ENCODE measurements at regions not wholly inside any gene's neighbourhood (a gene's known extent, or its start where the extent isn't known, plus 50 kb on each side); places are given as distances from the start of the nearest gene placed in this dataset.

DNA sequence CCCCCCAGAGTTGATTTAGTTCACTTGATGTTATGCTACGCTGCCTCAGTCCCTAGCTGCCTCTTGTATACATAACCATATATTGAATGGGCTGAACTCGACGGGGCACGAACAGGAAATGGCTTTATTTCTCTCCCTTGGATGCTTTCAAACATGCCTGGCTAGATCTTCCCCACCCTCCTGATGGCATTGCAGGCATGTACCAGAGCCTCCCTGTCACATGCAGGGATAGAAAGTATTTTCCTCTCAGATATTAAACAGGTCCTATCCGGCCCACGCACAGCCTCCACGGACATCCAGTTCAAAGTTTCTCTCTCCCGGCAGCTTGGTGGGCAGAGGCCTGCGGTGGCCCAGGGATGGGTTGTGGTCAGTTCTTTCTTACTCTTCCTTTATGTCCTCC lies 422.1 kb downstream of the RPS24 start:
- Histone ChIP-seq H3K9me2 (ENCODE audit: insufficient read depth) (no peaks in the 10 kb centered on the region), H3K9me3 (ENCODE audit: control insufficient read depth in 1 of 2, insufficient read depth in 1 of 2, low read depth in 1 of 2, low read length in 2 of 2) (no peaks in the 10 kb centered on the region), H3K4me3 (replicated peaks in 1 of 2; ENCODE audit: low read depth in 1 of 2, low read length in 2 of 2) (no peak overlapping the region), H2AFZ (ENCODE audit: low read depth, low read length, poor library complexity, severe bottlenecking) (no peak overlapping the region), H3K27me3 (ENCODE audit: insufficient read depth, low read length) (peaks cover 12% of the 10 kb centered on the region; the same call in 1 of the 2 replicates), H3K4me2 (ENCODE audit: low read length) (no peak overlapping the region), H4K20me1 (ENCODE audit: insufficient read depth) (no peaks in the 10 kb centered on the region), H3K27ac (ENCODE audit: low read depth, low read length) (no peak overlapping the region), H3K79me2 (ENCODE audit: insufficient read depth, low read length) (no peaks in the 10 kb centered on the region), H3K4me1 (ENCODE audit: control insufficient read depth in 1 of 2, insufficient read depth in 2 of 2, low read length in 2 of 2) (0 out of 4 replicates have a peak, but pooled peaks cover 0 to 3% of the 10 kb centered on the region in 2 experiments), H3K9ac (ENCODE audit: low read length) (no peak overlapping the region), H3K36me3 (ENCODE audit: control insufficient read depth in 1 of 2, insufficient read depth in 2 of 2, low read length in 2 of 2) (no peaks in the 10 kb centered on the region)
- no peak for TF ChIP-seq RAD21 (IDR thresholded peaks at IDR 0.05; ENCODE audit: low read depth)
- no peak for TF ChIP-seq FOSL1 (IDR thresholded peaks at IDR 0.05; ENCODE audit: low read depth)
- TF ChIP-seq SRF (IDR thresholded peaks at IDR 0.05; ENCODE audit: low read depth): no peak
- TF ChIP-seq, protein P1, sequence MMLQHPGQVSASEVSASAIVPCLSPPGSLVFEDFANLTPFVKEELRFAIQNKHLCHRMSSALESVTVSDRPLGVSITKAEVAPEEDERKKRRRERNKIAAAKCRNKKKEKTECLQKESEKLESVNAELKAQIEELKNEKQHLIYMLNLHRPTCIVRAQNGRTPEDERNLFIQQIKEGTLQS (IDR thresholded peaks at IDR 0.05): no peak
- TF ChIP-seq, protein P2, sequence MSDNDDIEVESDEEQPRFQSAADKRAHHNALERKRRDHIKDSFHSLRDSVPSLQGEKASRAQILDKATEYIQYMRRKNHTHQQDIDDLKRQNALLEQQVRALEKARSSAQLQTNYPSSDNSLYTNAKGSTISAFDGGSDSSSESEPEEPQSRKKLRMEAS (IDR thresholded peaks at IDR 0.05): no peak
- no peak for TF ChIP-seq ZFX (IDR thresholded peaks at IDR 0.05)
- no peak for TF ChIP-seq ELF1 (IDR thresholded peaks at IDR 0.05; ENCODE audit: borderline replicate concordance, low read depth)
- TF ChIP-seq CBX3 (IDR thresholded peaks at IDR 0.05; ENCODE audit: low read depth): no peak
- TF ChIP-seq SP1 (IDR thresholded peaks at IDR 0.05; ENCODE audit: low read depth): no peak
- TF ChIP-seq, protein P3, sequence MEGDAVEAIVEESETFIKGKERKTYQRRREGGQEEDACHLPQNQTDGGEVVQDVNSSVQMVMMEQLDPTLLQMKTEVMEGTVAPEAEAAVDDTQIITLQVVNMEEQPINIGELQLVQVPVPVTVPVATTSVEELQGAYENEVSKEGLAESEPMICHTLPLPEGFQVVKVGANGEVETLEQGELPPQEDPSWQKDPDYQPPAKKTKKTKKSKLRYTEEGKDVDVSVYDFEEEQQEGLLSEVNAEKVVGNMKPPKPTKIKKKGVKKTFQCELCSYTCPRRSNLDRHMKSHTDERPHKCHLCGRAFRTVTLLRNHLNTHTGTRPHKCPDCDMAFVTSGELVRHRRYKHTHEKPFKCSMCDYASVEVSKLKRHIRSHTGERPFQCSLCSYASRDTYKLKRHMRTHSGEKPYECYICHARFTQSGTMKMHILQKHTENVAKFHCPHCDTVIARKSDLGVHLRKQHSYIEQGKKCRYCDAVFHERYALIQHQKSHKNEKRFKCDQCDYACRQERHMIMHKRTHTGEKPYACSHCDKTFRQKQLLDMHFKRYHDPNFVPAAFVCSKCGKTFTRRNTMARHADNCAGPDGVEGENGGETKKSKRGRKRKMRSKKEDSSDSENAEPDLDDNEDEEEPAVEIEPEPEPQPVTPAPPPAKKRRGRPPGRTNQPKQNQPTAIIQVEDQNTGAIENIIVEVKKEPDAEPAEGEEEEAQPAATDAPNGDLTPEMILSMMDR (IDR thresholded peaks at IDR 0.05 in 2 of 3, conservative IDR thresholded peaks at IDR 0.05 in 1 of 3; ENCODE audit: borderline replicate concordance in 1 of 3, insufficient read depth in 1 of 3, low read depth in 2 of 3, low read length in 2 of 3): no peak
- TF ChIP-seq SIN3A (IDR thresholded peaks at IDR 0.05; ENCODE audit: low read depth): no peak
- TF ChIP-seq JUND (IDR thresholded peaks at IDR 0.05): no peak
- TF ChIP-seq YY1 (IDR thresholded peaks at IDR 0.05; ENCODE audit: extremely low read depth, insufficient replicate concordance, low read depth, low read length): no peak
- TF ChIP-seq CEBPB (IDR thresholded peaks at IDR 0.05; ENCODE audit: low read depth): no peak
- no peak for TF ChIP-seq EGR1 (IDR thresholded peaks at IDR 0.05; ENCODE audit: low read depth)
- TF ChIP-seq TCF7L2 (IDR thresholded peaks at IDR 0.05; ENCODE audit: borderline replicate concordance, extremely low read depth, insufficient read depth, insufficient read length): no peak
- intact Hi-C loops (cut with micrococcal nuclease): no loop called here
- ChIA-PET POLR2A (no interaction called here), CTCF (no interaction called here), RAD21 (ENCODE audit: low non-redundant PET in 1 of 2, low total read pairs in 2 of 2, uncharacterized antibody in 2 of 2, unreplicated experiment in 2 of 2) (no interaction called here)
- no peak for DNase-seq (ENCODE audit: low read depth, low spot score)
- no TSS peak for BruUV-seq (replicated peaks)
- ATAC-seq: no peak

Data from HCT116 (cell line).